ENCODE measurements at regions not wholly inside any gene's neighbourhood (a gene's known extent, or its start where the extent isn't known, plus 50 kb on each side); places are given as distances from the start of the nearest gene placed in this dataset.

DNA sequence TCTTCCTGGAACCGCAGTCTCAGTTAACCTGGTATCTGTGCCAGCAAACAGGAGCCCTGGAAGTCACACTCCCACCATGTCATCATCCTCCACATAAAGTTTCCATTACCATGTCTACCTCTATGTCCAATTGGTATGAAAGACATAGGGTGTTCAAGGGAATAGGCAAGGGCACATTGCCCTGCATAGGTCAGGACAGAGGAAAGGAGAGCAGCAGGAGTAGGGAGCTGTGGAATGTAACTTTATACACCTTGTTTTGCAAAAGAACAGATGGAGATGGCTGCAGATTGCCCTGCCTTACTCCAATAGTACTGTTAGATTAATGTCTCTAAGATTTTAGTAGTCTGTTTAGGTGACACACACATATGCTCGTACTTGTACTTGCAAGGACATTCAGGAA, 1056.4 kb downstream of the NTRK3 start:
- intact Hi-C loops (cut with micrococcal nuclease): no loop called here

DNA sequence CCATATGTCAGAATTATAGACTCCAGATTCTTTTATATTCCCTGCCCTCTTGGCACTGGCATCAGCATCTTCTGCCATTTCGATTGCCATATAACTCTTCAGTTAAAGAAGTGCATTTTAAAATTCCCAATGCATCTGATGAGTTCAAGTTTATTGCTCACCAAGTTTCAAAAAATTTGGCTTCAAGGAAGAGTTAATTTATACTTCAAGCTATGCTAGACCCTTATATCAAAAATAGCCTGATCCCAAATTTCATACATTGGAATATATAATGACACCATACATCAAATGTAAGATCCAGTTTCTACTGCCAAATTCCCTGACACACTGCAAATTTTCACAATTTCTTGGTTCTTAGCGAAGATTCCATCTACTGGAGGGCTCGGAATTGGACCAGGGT, 1058.6 kb downstream of the NTRK3 start:
- intact Hi-C loops (cut with micrococcal nuclease): no loop called here

DNA sequence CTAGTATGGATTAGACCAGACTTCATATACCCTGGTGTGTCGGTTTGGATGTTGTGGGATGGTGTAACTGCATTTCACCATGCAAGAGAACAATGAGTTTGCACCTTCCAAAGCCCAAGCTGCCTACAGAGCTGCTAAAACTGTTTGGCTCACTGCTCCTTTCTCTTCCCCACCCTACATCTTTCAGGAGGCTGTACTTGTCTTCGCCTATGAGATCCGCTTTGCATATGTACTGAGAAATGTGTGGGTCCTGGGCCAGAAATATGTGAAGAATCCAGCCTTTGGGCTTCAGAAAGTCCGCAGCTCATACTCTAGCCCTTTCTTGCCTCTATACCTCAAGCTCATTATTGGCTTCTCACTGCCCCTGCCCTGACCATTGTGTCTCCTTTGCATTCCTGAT, 1060.0 kb downstream of the NTRK3 start:
- intact Hi-C loops (cut with micrococcal nuclease): no loop called here

DNA sequence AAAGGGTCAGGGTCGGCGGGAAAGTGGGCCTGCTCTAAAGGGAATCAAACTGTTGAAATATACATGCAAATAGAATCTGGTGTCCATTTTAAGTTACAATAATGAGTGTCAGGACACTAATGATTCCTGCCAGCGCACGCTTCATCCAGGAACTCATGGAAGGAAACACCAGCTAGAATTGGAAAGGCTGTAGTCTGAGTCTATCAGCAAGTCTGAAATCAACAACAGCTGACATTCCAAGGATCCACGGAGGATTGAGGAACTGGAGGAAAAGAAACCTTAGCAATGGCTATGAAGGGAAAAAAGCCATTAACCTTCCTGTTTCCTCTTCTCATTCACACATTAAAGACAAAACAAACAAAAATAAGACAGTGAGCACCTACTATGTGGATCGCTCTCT, 1063.1 kb downstream of the NTRK3 start:
- intact Hi-C loops (cut with micrococcal nuclease): no loop called here

DNA sequence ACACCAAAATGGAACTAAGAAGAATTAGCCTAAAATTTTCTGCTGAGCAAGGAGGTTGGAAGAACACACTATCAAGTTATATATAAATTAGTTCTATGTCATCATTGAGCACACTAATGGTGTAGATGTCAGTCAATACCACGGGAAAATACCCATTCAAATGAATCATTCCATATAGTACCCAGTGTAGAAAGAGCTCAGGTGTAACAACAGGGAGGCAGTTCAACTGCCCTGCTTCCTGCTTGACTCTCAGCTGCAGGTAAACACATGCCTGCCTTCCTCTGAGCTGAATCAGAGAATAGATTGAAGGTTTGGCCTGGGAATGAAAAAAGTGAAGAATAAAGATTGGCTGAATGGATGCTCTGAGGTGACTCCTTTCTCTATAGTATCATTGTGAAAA, 1088.0 kb downstream of the AGBL1 start:
- intact Hi-C loops (cut with micrococcal nuclease): no loop called here

DNA sequence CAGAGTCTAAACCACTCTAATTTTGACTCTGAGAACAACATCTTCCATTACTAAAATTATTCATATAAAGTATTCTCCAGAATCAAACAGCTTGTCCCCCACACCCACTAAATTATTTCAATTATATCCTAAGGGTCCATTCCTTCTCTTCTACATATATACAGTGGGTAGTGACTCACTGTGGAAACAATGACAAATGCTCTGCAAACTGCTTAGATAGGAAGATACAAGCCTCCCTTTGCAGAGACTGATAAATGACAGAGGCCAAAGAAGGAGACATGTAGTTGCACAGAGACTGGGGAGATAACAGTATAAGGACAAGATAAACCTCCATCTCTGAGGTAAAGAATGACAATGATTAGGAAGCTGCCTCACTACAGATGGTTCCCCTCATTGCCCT, 1087.4 kb downstream of the AGBL1 start:
- intact Hi-C loops (cut with micrococcal nuclease): no loop called here

DNA sequence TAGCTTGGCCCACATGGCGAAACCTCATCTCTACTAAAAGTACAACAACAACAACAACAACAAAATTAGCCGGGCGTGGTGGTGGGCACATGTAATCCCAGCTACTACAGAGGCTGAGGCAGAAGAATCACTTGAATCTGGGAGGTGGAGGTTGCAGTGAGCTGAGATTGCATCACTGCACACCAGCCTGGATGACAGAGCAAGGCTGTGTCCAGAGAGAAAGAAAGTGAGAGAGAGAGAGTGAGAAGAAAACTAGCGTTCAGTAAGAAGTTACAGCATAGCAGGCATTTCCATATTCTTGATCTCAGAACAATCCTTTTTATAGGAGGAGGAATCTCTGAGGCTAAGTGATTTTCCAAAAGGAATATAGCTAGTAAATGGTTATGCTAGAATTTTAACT, 1076.1 kb downstream of the AGBL1 start:
- intact Hi-C loops (cut with micrococcal nuclease): no loop called here

DNA sequence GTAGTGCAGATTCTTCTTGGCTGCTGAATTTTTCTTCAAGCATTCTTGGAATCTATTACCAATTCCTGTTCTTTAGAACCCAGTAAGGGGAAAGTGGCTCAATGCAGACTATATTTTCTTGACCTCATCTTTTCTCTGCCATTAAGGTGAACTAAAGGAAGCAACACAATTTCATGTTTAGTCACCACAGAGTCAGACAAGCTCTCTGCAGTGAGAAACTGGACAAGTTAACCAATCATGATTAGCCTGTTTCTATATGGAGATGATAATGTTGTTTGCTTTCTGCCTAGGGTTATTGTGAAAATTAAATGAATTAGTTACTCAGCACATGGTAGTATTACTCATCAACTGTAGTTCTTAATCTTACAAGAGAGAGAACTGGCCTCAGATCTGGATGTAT, 1075.1 kb downstream of the AGBL1 start:
- intact Hi-C loops (cut with micrococcal nuclease): no loop called here

DNA sequence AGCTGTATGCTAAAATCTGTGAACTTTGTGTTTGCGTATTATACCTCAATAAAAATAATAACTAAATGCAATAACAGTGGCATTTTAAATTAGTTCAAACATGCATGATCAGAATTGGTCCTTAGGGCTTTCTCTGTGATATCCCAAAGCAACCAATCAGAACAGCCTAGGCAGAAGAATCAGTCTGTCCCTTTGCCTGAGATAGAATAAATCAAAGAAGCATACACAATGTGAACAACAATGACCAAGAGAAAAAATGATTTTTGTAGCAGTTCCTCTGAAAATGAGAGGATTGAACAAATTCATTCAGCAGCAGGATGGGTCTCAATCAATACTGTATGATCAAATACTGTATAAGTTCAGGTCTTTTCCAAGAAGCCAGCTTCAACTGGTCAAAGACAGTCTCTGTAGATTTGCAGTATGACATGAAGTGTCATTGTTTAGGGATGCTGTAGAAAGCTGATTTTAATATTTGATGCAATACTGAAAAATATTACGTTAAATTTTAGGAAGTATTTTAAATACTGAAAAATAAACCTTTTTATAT, 1071.6 kb downstream of the AGBL1 start:
- intact Hi-C loops (cut with micrococcal nuclease): no loop called here

DNA sequence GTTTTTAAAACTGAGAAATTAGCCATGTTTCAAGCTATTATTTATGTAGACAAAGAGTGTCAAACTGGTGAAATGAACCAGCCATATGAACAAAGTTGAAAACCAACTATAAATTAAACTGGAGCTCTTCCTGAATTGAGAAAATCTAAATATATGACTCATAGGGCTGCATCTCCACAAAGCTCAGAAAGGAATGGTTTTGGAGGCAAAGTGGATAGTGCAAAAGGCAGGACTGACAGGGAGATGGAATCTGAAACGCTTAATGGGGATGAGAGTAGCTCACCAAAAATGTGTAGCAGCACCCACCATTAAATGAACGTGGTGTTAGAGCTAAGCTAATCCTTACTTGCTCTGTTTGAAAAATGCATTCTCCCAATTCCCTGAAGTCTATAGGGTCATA, 1066.0 kb downstream of the AGBL1 start:
- intact Hi-C loops (cut with micrococcal nuclease): no loop called here

DNA sequence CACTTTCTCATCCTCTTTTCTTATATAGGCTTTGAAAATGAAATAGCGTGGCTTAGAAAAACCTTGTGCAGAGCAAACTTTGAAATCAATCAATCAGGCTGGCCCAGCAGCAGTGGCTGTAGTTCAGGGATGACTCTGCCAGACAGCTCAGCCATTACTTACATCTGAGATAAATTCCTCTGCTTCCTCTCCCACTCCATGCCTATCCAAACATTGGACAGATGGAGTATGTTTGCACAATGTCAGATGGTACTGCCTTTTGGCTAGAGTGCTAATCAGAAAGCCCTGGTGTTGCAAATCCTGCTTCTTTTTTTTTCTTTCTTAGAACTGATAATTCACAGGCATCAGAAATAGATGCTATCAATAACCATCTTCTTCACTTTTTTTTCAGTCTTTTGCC, 1065.1 kb downstream of the AGBL1 start:
- intact Hi-C loops (cut with micrococcal nuclease): no loop called here

DNA sequence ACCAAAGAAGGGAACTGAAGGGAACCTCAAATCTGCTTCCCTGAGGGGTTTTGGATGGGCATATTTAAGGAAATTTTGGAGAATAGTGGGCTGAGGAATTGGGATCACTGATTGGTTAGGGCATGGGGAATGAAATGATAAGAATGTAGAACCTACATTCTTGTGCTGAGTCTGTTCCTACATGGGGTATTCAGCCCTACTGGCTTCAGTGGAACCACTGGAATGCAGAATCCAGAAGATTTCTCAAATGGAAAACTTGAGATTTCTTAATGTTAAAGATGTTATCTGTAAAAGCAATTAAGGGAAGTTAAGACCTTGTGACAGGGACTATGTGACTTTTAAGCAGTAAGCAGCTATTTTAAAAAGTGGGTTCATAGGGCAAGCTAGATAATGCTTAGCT, 1062.4 kb downstream of the AGBL1 start:
- intact Hi-C loops (cut with micrococcal nuclease): no loop called here

DNA sequence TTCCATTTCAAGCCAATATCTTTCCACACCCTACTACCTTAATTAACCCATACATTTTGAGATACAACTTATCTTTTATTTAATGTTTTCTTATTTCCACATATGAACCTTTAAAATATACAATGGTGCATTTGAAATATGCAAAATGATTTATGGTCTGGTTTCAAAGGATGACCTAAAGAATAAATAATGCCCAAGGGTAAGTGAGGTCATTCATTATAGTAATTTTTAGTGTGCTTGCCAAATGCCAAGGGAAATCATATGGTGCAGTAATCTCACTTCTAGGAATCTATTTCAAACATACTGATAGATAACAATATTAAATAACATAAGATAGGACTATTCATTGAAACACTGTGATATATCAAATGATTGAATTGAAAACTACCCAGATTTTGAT, 1055.4 kb downstream of the AGBL1 start:
- intact Hi-C loops (cut with micrococcal nuclease): no loop called here

DNA sequence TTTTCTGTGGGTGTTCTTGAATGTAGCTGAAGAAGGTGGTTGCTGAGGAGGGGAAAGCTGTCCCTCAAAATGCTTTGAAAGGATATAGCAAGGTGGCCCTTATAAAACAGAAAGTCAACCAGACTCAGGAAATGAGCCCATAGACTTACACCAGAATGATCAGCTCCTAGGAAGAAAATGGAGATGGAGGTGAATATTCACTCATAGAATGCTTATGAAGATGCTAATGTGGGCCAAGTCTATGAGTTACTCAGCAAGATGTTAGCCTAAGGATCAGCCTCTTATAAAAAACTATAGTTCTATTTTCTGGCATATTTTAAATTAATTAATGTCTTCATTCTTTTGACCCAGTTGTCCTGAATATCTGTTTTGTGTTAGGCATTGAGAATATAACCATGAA, 1054.0 kb downstream of the AGBL1 start:
- intact Hi-C loops (cut with micrococcal nuclease): no loop called here

DNA sequence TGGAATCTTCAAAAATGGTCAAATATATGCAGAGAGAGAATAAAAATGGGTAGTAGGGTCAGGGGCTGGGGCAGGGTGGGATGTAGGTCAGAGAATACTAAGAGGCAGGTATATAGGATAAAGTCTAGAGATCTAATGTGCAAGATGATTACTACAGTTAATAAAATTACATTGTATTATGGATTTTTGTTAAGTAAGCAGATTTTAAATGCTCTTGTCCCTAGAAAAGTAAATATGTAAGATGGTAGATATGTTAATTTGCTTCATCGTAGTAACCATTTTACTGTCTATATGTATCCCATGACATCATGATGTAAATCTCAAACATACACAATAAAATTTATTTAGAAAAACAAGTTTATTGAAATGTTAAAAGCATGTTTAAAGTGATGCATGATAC, 1051.4 kb downstream of the AGBL1 start:
- intact Hi-C loops (cut with micrococcal nuclease): no loop called here

DNA sequence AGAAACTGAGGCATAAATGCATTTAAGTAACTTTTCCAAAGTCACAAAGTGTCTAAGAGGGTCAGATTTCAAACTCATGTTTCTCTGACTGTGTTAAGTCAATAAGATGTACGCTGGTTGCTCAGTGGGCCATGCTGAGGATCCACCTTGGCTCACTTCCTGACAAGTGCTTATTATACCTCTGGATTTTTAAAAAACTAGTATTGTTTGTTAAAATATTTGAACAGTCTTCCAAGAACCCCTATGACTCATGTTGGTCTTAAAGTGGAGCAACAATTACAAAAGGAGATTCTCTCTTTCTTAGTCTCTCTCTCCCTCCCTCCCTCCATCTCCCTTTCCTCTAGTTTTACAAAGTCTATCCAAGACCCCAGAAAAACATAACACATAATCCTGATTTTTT, 1050.2 kb downstream of the AGBL1 start:
- intact Hi-C loops (cut with micrococcal nuclease): no loop called here

DNA sequence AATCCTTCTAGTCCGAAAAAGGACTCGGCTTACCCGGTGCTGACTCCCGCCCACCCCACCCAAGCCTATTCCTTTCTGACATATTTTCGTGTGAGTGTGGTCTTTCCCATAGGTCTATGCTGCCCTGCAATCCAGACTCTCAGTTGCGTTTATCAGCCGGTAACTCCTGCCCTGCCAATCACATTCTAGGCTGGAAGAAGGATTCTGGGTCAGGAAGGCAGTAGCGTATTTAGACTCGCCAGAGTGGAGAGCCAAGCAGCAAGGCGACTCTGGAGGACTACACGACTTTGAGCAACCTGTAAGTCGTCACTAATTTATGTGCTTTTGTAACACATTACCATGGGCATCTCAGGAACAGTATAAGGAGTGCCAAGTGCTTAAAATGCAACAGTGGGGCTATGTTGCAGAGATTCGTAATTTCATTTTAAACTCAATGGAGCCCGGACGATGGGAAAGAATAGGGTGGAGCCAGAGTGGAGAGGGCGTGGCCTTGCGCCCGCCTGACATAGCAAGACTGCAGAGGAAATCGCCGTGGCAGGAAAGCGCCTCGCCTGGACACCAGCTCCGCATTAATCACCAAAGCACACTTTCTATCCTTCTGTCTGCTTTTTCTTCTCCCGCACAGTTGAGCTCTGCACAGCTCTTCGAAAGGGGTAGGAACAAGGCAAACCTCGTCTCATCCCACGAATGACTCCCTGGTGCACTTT, 1044.2 kb downstream of the AGBL1 start:
- intact Hi-C loops (cut with micrococcal nuclease): no loop called here

DNA sequence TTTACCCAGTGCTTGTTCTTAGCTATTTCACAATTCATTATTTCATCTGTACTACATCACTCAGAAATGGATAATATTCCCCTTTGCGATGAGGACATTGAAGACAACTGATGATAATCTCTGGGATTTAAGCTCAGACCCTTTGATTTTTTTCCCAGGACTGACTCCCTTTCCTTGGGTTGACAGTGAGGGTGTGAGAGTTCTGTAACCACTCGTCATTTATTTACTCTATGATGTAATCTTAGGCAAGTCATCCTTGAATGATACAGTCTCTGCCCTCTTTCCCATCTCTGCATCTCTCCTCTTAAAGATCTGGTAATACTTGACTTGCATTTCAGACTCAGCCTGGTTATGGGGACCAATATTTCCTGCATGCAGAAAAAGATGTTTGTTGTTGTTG, 1041.7 kb downstream of the AGBL1 start:
- intact Hi-C loops (cut with micrococcal nuclease): no loop called here

DNA sequence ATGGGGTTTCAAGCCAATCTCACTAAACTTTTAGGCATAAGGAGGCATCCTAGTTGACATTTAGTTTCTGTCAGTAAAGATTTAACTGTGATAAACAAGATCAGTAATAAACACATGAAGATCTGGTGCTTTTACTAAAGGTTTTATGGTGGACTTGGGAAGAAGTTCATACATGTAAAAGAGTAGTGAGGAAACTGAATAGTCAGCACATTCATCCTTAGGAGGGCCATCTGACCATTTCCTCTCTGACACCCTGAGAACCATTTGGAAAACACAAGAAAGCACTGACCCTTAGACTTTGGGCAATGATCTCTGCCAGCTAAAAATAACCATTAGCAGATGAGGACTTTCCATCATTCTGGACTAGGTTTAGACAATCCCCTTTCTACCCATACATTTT, 1040.9 kb downstream of the AGBL1 start:
- intact Hi-C loops (cut with micrococcal nuclease): no loop called here

DNA sequence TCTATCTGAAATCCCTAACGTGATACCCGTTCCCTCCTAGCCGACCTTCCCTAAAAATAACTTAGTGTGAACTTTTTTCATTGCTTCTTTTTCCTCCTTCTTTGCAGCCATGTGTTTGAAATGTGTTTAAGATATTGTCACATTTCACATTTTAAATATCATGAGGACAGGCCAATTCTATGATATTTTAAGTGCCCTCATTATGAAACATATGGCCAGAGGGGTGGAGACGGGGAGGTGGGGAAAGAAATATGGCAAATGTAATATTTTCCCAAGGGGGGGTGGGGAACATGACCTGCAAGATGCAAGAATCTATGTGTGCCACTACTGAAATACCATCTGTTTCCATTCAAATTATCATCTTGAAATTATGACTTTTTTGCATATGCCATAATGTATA, 1039.2 kb downstream of the AGBL1 start:
- intact Hi-C loops (cut with micrococcal nuclease): no loop called here

DNA sequence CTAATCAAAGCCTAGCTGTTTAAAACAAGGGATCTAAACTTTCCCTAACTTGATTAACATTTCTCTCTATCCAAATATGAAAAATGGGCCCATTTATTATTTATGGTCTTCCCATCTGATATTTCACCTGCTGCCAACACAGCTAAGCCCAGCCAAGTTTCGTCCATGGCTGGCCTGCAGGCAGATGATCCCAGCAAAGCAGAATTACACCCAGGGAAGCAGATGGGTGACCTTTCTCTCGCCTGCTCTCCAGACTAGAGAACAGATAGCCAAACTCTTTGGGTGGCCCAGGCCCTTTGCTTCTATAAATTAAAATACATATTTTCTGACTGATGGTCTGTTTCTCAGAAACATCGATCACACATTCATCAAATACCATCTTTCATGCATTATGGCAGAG, 1038.8 kb downstream of the AGBL1 start:
- intact Hi-C loops (cut with micrococcal nuclease): no loop called here

DNA sequence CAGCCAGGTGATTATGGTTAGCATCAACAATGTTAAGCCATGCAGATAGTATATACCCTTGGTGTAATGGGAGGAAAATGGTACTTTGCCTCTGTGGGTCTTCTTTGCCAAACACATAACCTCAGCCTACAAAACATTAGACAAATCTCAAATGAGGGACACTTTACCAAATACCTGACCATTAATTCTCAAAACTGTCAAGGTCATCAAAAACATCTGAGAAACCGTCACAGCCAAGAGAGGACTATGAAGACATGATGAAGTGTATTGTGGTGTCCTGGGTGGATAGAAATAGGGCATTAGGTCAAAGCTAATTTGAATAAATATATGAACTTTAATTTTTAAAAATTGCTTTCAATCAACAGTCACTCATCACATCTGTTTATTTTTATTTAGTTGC, 1036.1 kb downstream of the AGBL1 start:
- intact Hi-C loops (cut with micrococcal nuclease): no loop called here

DNA sequence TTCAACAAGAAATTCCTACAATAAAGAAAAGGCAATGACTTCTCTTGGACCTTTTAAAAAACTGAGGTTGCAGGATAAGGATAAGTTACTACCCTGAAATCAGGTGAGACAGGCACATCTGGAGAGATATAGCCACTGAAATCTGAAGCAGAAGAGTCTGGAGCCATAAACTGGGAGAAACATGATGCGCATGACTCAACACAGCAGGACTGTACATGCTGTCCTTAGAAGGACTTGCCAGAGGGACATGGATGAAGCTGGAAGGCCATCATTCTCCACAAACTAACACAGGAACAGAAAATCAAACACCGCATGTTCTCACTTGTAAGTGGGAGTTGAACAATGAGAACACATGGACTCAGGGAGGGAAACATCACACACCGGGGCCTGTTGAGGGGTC, 1020.2 kb downstream of the AGBL1 start:
- intact Hi-C loops (cut with micrococcal nuclease): no loop called here

DNA sequence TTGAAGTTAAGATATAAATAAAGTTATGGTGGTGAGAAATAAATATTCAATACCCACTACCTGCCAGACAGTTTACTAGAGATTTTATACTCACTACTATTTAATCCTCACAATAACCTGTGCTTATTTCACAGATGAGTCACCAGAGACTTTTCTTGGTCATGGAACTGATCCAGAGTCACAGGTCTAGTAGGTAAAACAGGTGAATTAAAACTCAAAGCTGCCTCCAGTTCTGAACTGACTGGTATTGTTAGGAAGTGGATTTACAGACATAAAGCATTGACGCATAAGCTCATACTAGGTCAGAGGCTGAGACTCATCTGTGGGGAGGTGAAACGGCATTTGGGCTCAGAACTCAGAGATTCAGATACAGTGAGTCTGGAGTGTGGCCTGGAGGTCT, 1009.9 kb downstream of the AGBL1 start:
- intact Hi-C loops (cut with micrococcal nuclease): no loop called here
